ENCODE measurements at regions not wholly inside any gene's neighbourhood (a gene's known extent, or its start where the extent isn't known, plus 50 kb on each side); places are given as distances from the start of the nearest gene placed in this dataset.

- no peak for DNase-seq
These were observed 516.8 kb downstream of the CFAP47 start for GRCh38 chrX:36436361-36436760.

GRCh38 chrX:36443007-36443406 is 523.5 kb downstream of the CFAP47 start:
- DNase-seq: no peak

GRCh38 chrX:36445566-36445965 is 526.0 kb downstream of the CFAP47 start:
- no peak for DNase-seq

- DNase-seq: no peak
These were observed 542.6 kb downstream of the CFAP47 start for GRCh38 chrX:36462142-36462541.

GRCh38 chrX:36480441-36480990 is 527.6 kb upstream of the FAM47C start:
- DNase-seq: no peak

- DNase-seq: no peak
These were observed 506.9 kb upstream of the FAM47C start for GRCh38 chrX:36501169-36501702.

GRCh38 chrX:36504625-36505024 is 503.5 kb upstream of the FAM47C start:
- DNase-seq: no peak

GRCh38 chrX:36508042-36508441 is 500.1 kb upstream of the FAM47C start:
- DNase-seq: no peak

GRCh38 chrX:36510736-36511135 is 497.4 kb upstream of the FAM47C start:
- DNase-seq: no peak

- no peak for DNase-seq
These were observed 479.5 kb upstream of the FAM47C start for GRCh38 chrX:36528661-36529060.

GRCh38 chrX:36534900-36535299 is 473.3 kb upstream of the FAM47C start:
- no peak for DNase-seq

GRCh38 chrX:36543499-36543898 is 464.7 kb upstream of the FAM47C start:
- DNase-seq: no peak

GRCh38 chrX:36562986-36563385 is 445.2 kb upstream of the FAM47C start:
- no peak for DNase-seq

GRCh38 chrX:36568946-36569345 is 439.2 kb upstream of the FAM47C start:
- no peak for DNase-seq

- no peak for DNase-seq
These were observed 434.4 kb upstream of the FAM47C start for GRCh38 chrX:36573720-36574119.

- DNase-seq: no peak
These were observed 432.5 kb upstream of the FAM47C start for GRCh38 chrX:36575670-36576069.

GRCh38 chrX:36577006-36577405 is 431.2 kb upstream of the FAM47C start:
- no peak for DNase-seq

- DNase-seq: no peak
These were observed 427.1 kb upstream of the FAM47C start for GRCh38 chrX:36581030-36581429.

- no peak for DNase-seq
These were observed 424.5 kb upstream of the FAM47C start for GRCh38 chrX:36583674-36584073.

GRCh38 chrX:36609616-36610585 is 398.3 kb upstream of the FAM47C start:
- DNase-seq: no peak

GRCh38 chrX:36626898-36627297 is 381.3 kb upstream of the FAM47C start:
- DNase-seq: no peak

- DNase-seq: no peak
These were observed 367.9 kb upstream of the FAM47C start for GRCh38 chrX:36640232-36640631.

GRCh38 chrX:36642052-36642451 is 366.1 kb upstream of the FAM47C start:
- DNase-seq: no peak

GRCh38 chrX:36650622-36651021 is 357.5 kb upstream of the FAM47C start:
- DNase-seq: no peak
